GM12891 (cell line): ENCODE measurements at regions not wholly inside any gene's neighbourhood (a gene's known extent, or its start where the extent isn't known, plus 50 kb on each side); places are given as distances from the start of the nearest gene placed in this dataset.

ENCODE experiments used
- POLR2A ChIP-seq: IDR thresholded peaks from 2 replicates; pipeline ENCODE4 v1.6.1; 2011; ENCODE audit warnings: low read depth, low read length, control low read depth
- POLR2AphosphoS5 ChIP-seq: IDR thresholded peaks from 2 replicates; pipeline ENCODE4 v1.6.1; 2011; ENCODE audit warnings: low read depth, low read length, control low read depth
- POU2F2 ChIP-seq: IDR thresholded peaks from 2 replicates; pipeline ENCODE4 v1.6.1; 2011; ENCODE audit warnings: low read depth, mild to moderate bottlenecking, control low read depth, low read length, moderate library complexity

DNA sequence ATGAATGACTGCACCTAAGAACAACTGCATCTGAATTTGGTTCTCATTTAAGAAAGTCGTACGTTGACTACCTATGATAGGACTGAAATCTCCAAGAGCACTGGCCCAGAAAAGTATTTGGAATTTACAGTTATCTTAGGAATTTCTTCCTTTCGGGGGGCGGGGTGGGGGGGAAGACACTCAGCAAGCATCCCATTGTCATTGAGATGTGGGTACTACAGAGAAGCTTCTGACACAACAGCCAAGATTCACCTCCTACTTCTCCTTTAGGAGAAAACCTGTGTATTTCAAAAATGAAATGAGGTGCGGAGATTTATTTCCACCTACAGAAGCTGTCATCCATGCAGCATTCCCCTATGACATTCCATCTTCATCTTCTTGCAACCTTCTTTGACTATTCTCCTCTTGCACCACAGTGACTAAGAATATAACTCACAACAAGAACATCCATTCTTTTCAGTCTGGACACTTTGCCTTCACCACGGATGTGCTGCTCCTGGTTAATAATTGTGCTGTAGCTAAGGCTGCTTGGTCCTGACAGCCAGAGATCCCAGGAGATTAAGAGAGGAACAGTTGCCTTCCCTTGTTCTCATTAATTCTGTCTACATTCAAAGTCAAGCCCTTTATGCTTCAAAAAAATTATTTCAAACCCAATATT lies 98.4 kb upstream of the FRMD4A start:
- TF ChIP-seq POLR2AphosphoS5 (no peak), POLR2A (no peak), POU2F2 (no peak)
